Memory B cell (primary cell): ENCODE measurements at regions not wholly inside any gene's neighbourhood (a gene's known extent, or its start where the extent isn't known, plus 50 kb on each side); places are given as distances from the start of the nearest gene placed in this dataset.

Experiments used
- ATAC-seq: fragments of 150-1000 bp; cut with Tn5 transposase; 2 replicates; pipeline ENCODE4 v1.10.0; 2021; ENCODE audit warnings: low read depth, mild to moderate bottlenecking, moderate library complexity
- DNase-seq, 2 donors: peaks; one replicate each; pipeline ENCODE4 v3.0.0; 2022; ENCODE audit warnings: low spot score in 2 of 2
- H3K27ac Mint-ChIP-seq: one replicate; pipeline ENCODE4 v1.8.0; 2022; ENCODE audit warnings: mild to moderate bottlenecking, moderate library complexity, mixed read lengths
- H3K27me3 Mint-ChIP-seq: one replicate; pipeline ENCODE4 v1.8.0; 2022; ENCODE audit warnings: mixed read lengths
- H3K36me3 Mint-ChIP-seq: one replicate; pipeline ENCODE4 v1.8.0; 2022; ENCODE audit warnings: mild to moderate bottlenecking, mixed read lengths
- H3K4me1 Mint-ChIP-seq: one replicate; pipeline ENCODE4 v1.8.0; 2022; ENCODE audit warnings: mixed read lengths
- H3K4me3 Mint-ChIP-seq: one replicate; pipeline ENCODE4 v1.8.0; 2022; ENCODE audit warnings: mild to moderate bottlenecking, moderate library complexity, mixed read lengths
- H3K9me3 Mint-ChIP-seq: one replicate; pipeline ENCODE4 v1.8.0; 2022; ENCODE audit warnings: mixed read lengths

DNA sequence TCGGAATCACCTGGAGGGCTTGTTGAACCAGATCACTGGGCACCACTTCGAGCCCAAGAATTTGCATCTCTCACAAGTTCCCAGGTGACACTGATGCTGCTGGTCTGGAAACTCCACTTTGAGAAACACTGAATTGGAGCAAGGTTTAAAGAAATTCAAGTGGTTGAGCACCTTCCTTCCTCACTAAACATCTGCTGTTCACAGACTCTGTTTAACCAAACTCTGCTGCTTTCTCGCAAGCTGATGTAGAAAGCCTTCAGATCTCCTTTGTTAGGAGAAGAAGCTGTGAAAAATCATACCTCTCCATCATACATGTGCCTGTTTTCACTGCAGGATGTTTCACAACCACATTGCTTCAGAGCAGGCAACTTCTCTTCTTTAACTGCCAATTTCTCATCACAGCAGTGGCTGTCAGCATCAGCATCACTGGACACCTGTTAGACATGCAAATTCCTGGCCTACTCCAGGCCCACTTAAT lies 87.5 kb upstream of the TOP1 start:
- no peak overlapping the region for H3K4me3 Mint-ChIP-seq
- DNase-seq = peak in 1 of 2 donors; percentile 41
- H3K27me3 Mint-ChIP-seq = peaks cover 5% of the 10 kb centered on the region

DNA sequence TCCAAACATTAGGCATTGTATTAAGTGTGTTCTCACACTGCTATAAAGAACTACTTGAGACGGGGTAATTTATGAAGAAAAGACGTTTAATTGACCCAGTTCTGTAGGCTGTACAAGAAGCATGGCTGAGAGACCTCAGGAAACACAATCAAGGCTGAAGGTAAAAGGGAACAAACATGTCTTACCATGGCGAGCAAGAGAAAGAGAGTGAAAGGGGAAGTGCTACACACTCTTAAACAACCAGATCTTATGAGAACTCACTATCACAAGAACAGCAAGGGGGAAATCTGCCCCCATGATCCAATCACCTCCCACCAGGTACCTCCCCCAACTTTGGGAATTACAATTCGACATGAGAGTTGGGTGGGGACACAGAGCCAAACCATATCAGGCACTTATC lies 86.6 kb upstream of the TOP1 start:
- no peak overlapping the region for H3K4me3 Mint-ChIP-seq
- peaks cover 8% of the 10 kb centered on the region for H3K27me3 Mint-ChIP-seq
- H3K36me3 Mint-ChIP-seq = peaks cover 2% of the 10 kb centered on the region
- peaks cover 22% of the 10 kb centered on the region for H3K4me1 Mint-ChIP-seq
- peak overlapping the region; percentile 89 for H3K27ac Mint-ChIP-seq
- DNase-seq (no peak), ATAC-seq (peak; percentile 65)
- H3K9me3 Mint-ChIP-seq = no peaks in the 10 kb centered on the region

More for the DNA sequence above, 87.5 kb upstream of the TOP1 start:
- H3K9me3 Mint-ChIP-seq = no peaks in the 10 kb centered on the region
- H3K4me1 Mint-ChIP-seq = peaks cover 22% of the 10 kb centered on the region
- peak; percentile 79 for ATAC-seq
- H3K36me3 Mint-ChIP-seq = peaks cover 2% of the 10 kb centered on the region
- H3K27ac Mint-ChIP-seq = peak overlapping the region; percentile 89

DNA sequence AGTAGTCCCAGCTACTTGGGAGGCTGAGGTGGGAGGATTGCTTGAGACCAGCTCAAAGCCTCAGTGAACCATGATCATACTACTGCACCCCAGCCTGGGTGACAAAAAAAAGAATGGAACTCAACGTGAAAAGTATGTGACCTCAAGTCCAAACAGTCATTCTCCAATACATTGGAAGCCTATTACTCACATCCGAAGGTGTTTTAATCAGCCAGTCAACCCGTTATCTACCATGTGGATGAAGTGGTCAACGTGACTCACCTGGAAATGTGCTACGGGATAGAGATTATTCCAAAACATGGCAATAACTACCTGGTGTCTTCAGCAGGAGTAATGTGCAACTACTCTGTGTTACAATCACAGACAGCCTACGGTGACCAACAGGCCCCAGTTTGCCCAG lies 85.8 kb upstream of the TOP1 start:
- Mint-ChIP-seq H3K27ac (no peak overlapping the region), H3K27me3 (peaks cover 8% of the 10 kb centered on the region), H3K9me3 (no peaks in the 10 kb centered on the region), H3K4me1 (peaks cover 22% of the 10 kb centered on the region), H3K4me3 (no peak overlapping the region), H3K36me3 (peaks cover 2% of the 10 kb centered on the region)
- DNase-seq (no peak), ATAC-seq (no peak)

DNA sequence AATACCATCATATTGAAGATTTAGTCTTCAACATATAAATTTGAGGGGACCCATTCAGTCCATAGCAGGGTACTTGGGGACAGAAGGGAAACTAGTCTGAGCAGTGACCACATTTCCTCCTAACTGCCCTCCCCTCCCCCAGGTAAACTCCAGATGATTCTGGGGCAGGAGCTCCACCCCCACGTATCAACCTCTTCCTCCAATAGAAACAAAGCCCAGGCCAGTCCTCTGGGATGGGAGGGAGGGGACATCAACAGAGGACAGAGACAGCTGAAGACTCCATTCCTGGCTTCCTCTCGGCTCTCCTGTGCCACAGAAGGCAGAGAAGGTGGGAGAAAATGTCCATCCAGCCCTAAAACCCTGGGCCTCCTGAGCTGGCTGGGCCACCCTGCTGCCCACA lies 85.0 kb upstream of the TOP1 start:
- peaks cover 22% of the 10 kb centered on the region for H3K4me1 Mint-ChIP-seq
- H3K4me3 Mint-ChIP-seq = no peak overlapping the region
- no peak overlapping the region for H3K27ac Mint-ChIP-seq
- DNase-seq (no peak), ATAC-seq (no peak)
- peaks cover 8% of the 10 kb centered on the region for H3K27me3 Mint-ChIP-seq
- H3K9me3 Mint-ChIP-seq = no peaks in the 10 kb centered on the region
- H3K36me3 Mint-ChIP-seq = peaks cover 2% of the 10 kb centered on the region

GRCh38 chr20:40945189-40945588 lies 83.4 kb upstream of the TOP1 start:
- H3K9me3 Mint-ChIP-seq = no peaks in the 10 kb centered on the region
- ATAC-seq = no peak
- no peak for DNase-seq
- peaks cover 22% of the 10 kb centered on the region for H3K4me1 Mint-ChIP-seq
- no peak overlapping the region for H3K4me3 Mint-ChIP-seq
- H3K27me3 Mint-ChIP-seq = peaks cover 8% of the 10 kb centered on the region
- H3K36me3 Mint-ChIP-seq = peaks cover 2% of the 10 kb centered on the region
- no peak overlapping the region for H3K27ac Mint-ChIP-seq

DNA sequence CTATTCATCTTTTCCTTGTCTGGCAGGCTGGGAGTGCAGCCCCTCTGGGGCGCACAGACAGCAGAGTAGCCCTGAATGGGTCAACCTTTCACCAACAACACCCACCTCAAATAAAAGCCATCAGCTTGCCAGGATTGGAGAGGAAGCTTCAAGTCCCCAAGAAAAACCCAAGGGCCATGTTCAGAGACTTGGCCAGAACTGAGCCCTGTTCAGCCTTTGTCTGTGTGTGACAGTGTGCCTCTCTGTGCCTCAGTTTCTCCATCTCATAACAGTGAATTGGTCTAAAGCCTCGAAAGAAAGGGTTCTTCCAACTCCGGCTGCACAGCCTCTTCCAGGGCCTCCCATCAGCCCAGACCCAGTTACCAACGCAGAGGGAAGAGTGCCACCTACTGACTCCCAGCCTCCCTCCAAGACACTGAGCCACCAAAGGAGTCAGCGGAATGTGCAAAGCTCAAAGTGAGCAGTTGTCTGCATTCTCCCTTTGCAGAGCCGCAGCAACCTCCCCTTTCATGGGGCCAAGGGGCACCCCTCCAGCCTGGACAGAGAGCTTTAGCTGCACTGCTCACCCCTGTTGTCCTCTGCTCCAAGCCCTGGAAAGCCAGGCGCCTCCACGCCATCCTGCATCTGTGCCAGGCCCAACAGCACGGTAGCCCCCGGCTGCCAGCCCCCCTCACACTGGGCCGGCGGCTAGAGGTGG lies 82.7 kb upstream of the TOP1 start:
- no peaks in the 10 kb centered on the region for H3K9me3 Mint-ChIP-seq
- peaks cover 2% of the 10 kb centered on the region for H3K36me3 Mint-ChIP-seq
- ATAC-seq (no peak), DNase-seq (no peak)
- peaks cover 10% of the 10 kb centered on the region for H3K27me3 Mint-ChIP-seq
- H3K27ac Mint-ChIP-seq = no peak overlapping the region
- H3K4me1 Mint-ChIP-seq = peaks cover 17% of the 10 kb centered on the region
- H3K4me3 Mint-ChIP-seq = no peak overlapping the region

DNA sequence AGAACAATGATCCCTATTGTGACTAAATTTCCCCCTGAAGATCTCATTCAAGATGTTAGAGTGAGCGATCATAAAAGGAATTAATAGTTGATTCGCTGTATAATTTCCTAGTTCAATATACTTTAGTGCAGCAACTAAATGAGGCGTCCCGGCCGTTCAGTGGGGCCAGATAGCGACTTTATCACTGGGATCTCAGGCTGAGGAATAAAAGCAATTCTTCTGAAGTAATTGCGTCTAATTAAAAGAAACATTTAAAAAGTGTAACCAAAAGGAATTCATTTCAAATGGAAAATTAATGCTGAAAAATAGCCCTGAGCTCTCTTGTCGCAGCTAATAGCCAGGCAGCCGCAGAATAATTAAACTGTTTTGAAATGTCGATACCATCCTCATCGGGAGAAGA lies 82.2 kb upstream of the TOP1 start:
- peaks cover 11% of the 10 kb centered on the region for H3K27me3 Mint-ChIP-seq
- no peak overlapping the region for H3K27ac Mint-ChIP-seq
- no peaks in the 10 kb centered on the region for H3K9me3 Mint-ChIP-seq
- peaks cover 2% of the 10 kb centered on the region for H3K36me3 Mint-ChIP-seq
- no peak for ATAC-seq
- DNase-seq = no peak
- H3K4me3 Mint-ChIP-seq = no peak overlapping the region
- peaks cover 12% of the 10 kb centered on the region for H3K4me1 Mint-ChIP-seq

- no peaks in the 10 kb centered on the region for H3K9me3 Mint-ChIP-seq
- H3K36me3 Mint-ChIP-seq = peaks cover 2% of the 10 kb centered on the region
- H3K4me3 Mint-ChIP-seq = no peak overlapping the region
- ATAC-seq (no peak), DNase-seq (no peak)
- H3K4me1 Mint-ChIP-seq = peaks cover 5% of the 10 kb centered on the region
- peaks cover 11% of the 10 kb centered on the region for H3K27me3 Mint-ChIP-seq
- H3K27ac Mint-ChIP-seq = no peak overlapping the region
Observed at GRCh38 chr20:40948465-40949267, 80.0 kb upstream of the TOP1 start.

DNA sequence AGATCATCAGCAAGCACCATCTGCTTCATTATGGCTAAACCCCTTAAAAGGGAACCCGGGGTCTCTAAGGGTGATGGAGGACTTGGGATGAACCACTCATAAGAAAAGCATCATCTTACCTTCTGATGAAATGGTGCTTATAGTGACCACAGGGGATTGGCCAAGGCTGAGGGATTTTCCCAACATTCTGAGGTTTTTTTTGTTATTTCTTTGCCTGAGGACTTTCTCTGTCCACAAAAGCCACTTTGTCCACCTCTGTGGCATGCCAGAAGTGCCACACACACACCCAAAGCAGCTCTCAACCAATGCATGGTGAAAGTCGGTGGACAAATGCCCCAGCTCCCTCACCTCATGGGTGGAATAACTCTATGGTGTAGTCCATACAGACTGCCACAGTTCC lies 79.3 kb upstream of the TOP1 start:
- H3K27ac Mint-ChIP-seq = no peak overlapping the region
- DNase-seq = no peak
- peaks cover 2% of the 10 kb centered on the region for H3K36me3 Mint-ChIP-seq
- H3K4me3 Mint-ChIP-seq = no peak overlapping the region
- H3K27me3 Mint-ChIP-seq = peaks cover 11% of the 10 kb centered on the region
- no peaks in the 10 kb centered on the region for H3K9me3 Mint-ChIP-seq
- H3K4me1 Mint-ChIP-seq = peaks cover 5% of the 10 kb centered on the region
- ATAC-seq = no peak

GRCh38 chr20:40952136-40952535 lies 76.5 kb upstream of the TOP1 start:
- Mint-ChIP-seq H3K27me3 (peaks cover 3% of the 10 kb centered on the region), H3K9me3 (no peaks in the 10 kb centered on the region), H3K36me3 (no peaks in the 10 kb centered on the region), H3K27ac (no peak overlapping the region), H3K4me3 (no peak overlapping the region), H3K4me1 (no peaks in the 10 kb centered on the region)
- ATAC-seq (no peak), DNase-seq (no peak)

GRCh38 chr20:40953416-40953815 lies 75.2 kb upstream of the TOP1 start:
- no peak for ATAC-seq
- no peaks in the 10 kb centered on the region for H3K9me3 Mint-ChIP-seq
- peaks cover 3% of the 10 kb centered on the region for H3K27me3 Mint-ChIP-seq
- no peak overlapping the region for H3K4me3 Mint-ChIP-seq
- no peak overlapping the region for H3K27ac Mint-ChIP-seq
- no peak for DNase-seq
- no peaks in the 10 kb centered on the region for H3K36me3 Mint-ChIP-seq
- H3K4me1 Mint-ChIP-seq = no peaks in the 10 kb centered on the region

- no peak for ATAC-seq
- H3K27me3 Mint-ChIP-seq = peaks cover 3% of the 10 kb centered on the region
- H3K9me3 Mint-ChIP-seq = no peaks in the 10 kb centered on the region
- H3K4me1 Mint-ChIP-seq = no peaks in the 10 kb centered on the region
- H3K27ac Mint-ChIP-seq = no peak overlapping the region
- no peaks in the 10 kb centered on the region for H3K36me3 Mint-ChIP-seq
- DNase-seq = no peak
- no peak overlapping the region for H3K4me3 Mint-ChIP-seq
Observed at GRCh38 chr20:40953856-40954255, 74.8 kb upstream of the TOP1 start.

DNA sequence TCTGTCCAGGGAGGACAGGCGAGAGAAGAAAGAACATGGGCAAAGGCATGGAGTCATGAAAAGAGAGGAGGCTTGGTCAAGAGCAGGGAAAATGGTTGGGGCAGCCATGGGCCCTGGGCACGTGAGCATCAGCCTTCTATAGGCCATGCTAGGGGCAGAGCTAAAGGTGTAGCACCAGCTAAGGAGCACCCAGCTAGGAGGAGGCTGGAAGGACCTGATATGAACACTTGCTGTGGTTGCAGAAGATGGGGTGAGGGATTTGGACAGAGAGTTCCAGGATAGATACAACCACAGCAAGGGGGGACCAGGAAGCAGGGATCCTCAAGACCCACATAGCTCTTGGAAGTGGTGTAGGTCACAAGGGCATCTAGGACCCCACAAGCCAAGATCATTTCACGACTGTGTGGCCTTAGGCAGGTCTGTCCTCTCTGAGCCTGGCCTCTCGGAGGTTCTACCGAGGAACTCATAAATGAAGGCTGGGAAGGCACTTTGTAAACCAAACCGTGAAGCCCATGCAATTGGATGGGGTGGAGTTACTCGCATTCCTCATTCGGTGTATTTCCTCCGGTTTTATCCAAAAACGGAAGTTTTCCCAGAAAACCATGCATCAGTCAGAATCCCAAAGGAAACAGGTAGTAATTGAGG lies 74.0 kb upstream of the TOP1 start:
- no peak for ATAC-seq

GRCh38 chr20:40955326-40955725 lies 73.3 kb upstream of the TOP1 start:
- Mint-ChIP-seq H3K36me3 (no peaks in the 10 kb centered on the region), H3K27ac (no peak overlapping the region), H3K9me3 (no peaks in the 10 kb centered on the region), H3K4me1 (no peaks in the 10 kb centered on the region), H3K4me3 (no peak overlapping the region), H3K27me3 (peaks cover 9% of the 10 kb centered on the region)
- ATAC-seq (no peak), DNase-seq (no peak)

More for the DNA sequence above, 74.0 kb upstream of the TOP1 start:
- no peak for DNase-seq
- H3K27ac Mint-ChIP-seq = no peak overlapping the region
- no peak overlapping the region for H3K4me3 Mint-ChIP-seq
- H3K4me1 Mint-ChIP-seq = no peaks in the 10 kb centered on the region
- H3K27me3 Mint-ChIP-seq = peaks cover 9% of the 10 kb centered on the region
- H3K36me3 Mint-ChIP-seq = no peaks in the 10 kb centered on the region
- no peaks in the 10 kb centered on the region for H3K9me3 Mint-ChIP-seq
